HG03045 (cell line): ENCODE measurements at regions not wholly inside any gene's neighbourhood (a gene's known extent, or its start where the extent isn't known, plus 50 kb on each side); places are given as distances from the start of the nearest gene placed in this dataset.

ENCODE experiments used
- ATAC-seq: cut with Tn5 transposase; IDR thresholded peaks from one replicate; pipeline ENCODE4 v1.9.1; 2021; ENCODE audit warnings: mild to moderate bottlenecking, moderate library complexity; ENCODE audit not compliant: unreplicated experiment

DNA sequence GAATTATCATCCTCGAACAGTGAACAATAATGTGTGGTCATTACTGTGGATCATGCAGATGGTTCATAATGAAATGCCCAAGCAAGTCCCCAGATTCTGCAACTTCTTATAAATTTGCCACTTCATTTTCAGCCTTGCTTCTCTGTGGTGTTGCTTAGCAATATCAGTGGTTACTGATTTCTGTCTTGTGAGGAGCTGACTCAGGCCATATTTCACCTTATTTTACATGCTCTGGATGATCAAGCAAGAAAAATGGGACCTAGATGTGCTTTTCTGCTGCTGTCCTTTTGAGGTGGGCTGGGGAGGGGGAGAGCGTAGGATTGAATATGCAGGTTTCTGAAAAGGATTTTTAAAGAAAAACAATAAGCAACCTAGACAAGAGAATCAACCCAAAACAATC lies 188.3 kb downstream of the SLC24A2 start:
- no peak for ATAC-seq

GRCh38 chr9:19598722-19599121 lies 189.9 kb downstream of the ACER2 start:
- no peak for ATAC-seq

DNA sequence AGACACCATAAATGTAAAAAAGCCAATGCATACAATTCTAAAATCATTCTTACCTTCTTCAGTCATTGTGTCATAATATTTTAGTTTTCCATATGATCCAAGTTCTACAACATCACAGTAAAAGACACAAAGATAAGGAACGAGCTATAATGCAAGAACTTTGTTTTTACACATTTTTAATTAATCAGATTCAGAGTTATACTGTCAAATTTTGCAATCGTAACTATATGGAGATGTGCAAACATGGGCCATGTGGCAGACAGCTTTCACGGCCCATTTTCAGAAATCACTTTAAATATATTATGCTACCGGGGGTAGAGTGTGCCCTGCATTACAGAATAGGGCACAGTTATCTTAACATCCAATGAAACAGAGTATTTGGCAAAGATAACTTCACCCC lies 188.4 kb downstream of the ACER2 start:
- no peak for ATAC-seq

DNA sequence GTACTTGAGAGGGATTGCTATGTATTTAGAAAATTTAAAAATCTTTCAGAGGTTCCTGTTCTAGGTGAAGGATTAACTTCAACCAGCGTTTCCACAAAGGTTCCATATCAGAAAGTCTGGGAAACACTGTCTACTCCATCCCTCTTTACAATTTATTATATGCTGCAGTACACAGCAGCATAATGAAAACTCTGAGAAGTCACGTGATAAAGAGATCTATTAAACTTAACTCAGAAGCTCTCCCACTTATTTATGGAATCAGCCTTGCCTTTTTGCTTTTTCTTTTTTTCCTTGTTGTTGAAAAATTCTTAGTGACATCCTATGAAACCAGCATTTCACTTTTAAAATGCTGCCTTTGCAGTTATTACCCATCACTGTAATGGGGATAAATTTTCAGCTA lies 186.2 kb downstream of the ACER2 start:
- no peak for ATAC-seq

- ATAC-seq = no peak
Measured at GRCh38 chr9:19587678-19588077, 178.9 kb downstream of the ACER2 start.

DNA sequence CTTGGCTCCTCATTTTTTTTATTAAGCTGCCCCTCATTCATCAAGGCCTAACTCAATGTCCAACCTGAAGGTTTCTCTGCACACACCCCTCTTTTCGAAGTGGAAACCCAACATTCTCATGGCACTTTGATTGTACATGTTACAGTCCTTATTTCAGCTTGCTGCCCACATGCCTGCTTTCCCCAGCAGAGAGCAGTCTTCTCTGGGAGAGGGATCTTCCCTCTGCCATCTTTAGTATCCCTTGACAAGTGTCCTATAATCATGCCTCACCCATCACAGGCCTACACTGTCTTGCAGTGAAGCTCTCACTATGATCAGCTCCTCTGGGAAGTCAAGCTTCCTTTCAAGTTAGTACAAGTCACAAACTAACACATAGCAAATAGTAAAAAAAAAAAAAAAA lies 175.1 kb downstream of the ACER2 start:
- ATAC-seq = no peak

DNA sequence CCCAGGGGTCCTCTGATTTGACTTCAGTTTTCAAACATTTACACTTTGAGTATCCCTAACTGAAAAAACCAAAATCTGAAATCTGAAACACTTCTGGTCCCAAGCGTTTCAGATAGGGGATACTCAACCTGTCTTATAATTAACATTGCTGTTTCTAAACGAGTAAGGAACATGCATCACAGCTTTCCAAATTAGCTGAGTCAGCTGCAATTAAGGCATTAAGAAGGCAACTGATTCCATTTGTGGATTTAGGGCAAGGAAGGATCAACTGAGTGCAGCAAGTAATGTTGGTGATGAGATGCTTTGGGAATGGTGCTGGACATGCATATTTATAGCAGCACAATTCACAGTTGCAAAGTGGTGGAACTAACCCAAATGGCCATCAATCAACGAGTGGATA lies 168.6 kb downstream of the ACER2 start:
- no peak for ATAC-seq

DNA sequence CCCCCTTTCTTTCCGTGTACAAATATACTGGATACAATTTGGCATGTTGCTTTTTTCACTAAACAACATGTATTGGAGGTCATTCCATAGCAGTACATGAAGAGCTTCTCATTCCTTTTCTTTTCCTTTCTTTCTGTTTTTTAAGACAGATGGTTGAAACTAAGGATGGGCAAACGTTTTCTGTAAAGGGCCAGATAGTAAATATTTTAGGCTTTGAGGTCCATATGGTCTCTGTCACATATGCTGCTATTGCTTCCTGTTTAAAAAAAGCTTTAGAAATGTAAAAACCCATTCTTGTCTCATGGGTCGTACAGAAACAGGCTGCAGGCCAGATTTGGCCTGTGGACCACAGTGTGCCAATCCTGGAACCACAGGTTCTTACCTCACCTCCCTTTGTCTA lies 160.1 kb downstream of the ACER2 start:
- ATAC-seq = no peak

DNA sequence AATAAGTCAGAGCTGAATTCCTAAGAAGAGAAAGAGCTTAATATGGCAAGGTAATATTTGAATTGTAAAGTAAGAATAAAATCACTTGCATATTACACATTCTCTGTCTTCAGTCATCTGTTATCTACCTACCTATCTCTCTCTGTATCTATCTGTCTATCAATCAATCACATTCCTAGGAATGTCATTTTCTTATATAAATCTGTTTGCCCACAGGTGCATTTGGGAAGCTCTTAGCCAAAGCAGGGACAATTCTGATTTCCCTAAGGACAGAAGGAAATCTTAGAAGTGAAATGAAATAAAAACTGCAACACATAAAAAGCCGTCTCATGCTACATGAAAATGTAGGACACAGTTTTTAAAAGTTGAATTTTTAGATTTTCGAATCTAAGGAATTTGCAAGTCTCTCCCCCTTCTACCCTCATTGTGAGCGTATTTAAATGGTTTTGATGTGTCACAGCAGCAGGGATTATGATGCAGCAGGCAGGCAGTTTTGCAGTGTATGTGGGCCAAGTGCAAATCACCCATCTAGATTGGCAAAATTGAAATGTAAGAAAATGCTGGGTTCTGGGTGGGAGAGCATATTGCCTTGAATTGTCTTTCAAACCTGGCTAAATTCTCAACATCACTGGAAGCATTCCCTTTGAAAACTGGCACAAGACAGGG lies 155.7 kb downstream of the ACER2 start:
- ATAC-seq = no peak

- ATAC-seq = no peak
Measured at GRCh38 chr9:19555214-19555613, 146.4 kb downstream of the ACER2 start.

GRCh38 chr9:19554529-19554928 lies 145.7 kb downstream of the ACER2 start:
- ATAC-seq = no peak

DNA sequence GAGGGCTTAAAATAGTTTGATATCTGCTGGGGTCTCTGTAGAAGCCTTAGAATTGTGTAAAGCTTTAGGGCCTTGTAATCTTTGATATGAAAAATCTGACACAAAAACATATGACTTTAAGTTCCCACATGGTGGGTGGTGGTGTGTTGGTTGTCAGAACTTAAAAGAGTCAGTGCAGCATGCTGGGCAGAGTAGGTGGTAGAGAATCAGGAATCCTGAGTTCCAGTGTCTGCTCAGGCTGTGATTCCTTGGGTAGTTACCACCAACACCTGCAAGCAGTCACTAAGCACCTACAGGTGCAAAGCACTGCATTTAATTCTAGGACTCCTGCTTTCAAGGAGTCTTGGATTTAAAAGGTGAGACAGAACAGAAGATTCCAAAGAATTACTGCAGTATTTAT lies 144.6 kb downstream of the ACER2 start:
- no peak for ATAC-seq

DNA sequence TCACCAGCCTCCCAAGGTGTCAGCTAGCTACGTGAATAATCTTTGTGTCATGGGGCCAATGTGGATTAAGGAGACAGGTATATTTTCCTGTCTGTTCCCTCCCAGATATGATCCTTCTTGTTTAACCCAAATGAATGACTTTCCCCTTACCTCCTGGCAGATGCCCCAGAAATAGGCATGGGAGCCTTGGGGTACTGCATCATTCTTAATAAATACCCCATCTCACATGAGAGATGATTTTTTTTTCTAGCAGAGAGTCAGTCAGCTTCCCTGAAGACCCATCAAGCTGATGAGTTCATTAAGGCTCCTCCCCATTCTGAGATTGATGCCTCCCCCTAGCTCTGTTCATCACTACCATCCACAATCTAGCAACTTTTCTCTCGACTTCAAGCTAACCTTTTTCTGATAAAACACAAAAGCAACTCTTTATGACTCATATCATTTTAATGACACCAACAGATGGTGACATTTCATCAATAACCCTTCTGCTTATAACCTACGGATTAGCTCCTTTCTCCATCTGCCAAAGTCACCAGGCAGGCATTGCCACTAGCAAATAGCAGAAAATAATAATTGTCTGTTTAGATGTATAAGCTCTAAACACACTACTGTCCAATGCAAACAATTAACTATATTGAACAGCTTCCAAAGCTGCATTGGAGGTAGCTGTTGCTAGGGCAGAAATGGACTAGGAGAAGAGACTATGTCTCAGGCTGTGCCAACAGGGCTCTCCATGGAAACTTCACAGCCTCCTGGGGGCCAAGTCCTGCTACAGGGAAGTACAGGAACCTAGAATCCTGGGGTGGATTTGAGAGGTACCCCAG lies 143.7 kb downstream of the ACER2 start:
- no peak for ATAC-seq

GRCh38 chr9:19551124-19551929 lies 142.5 kb downstream of the ACER2 start:
- ATAC-seq = peak; percentile 63

DNA sequence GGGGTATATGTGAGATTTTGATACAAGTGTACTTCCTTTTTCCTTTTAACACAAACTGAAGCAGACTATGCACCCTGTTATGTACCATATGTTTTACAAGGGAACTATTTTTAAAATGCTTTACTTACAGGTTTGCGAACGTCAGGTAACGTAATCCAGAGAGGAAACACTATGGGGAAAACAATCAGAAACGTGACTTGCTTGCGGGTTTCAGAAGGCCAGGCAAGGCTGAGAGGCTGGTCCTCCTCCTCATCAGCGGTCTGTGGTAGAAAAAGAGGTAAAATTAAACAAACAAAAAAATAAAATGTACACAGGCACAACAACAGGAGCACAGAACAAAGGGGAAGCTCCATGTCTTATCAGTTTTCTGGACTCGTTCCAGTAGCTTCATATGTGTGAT lies 141.2 kb downstream of the ACER2 start:
- ATAC-seq = no peak

GRCh38 chr9:19533373-19533772 lies 124.6 kb downstream of the ACER2 start:
- no peak for ATAC-seq

GRCh38 chr9:19527663-19528062 lies 118.9 kb downstream of the ACER2 start:
- no peak for ATAC-seq

DNA sequence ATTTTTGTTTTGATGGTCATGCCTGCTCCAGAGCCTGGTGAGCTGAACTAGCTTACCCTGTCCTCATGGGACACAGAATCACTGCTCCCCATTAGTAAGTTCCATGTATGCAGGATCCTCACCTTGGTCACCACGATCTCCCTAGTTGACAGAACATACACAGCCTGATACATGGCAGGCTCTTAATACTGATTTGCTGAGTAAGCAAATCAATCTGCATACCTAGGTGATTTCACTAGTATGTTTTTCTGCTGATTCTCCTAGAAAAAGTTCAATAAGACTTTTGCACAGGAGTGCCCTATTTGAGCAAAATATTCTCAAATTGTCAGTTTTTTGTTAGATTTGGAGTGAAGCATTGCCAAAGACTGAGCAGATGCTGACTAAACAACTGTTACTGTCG lies 113.7 kb downstream of the ACER2 start:
- ATAC-seq = no peak

GRCh38 chr9:19521205-19521604 lies 112.4 kb downstream of the ACER2 start:
- no peak for ATAC-seq

- no peak for ATAC-seq
Measured at GRCh38 chr9:19517202-19517942, 108.6 kb downstream of the ACER2 start.

GRCh38 chr9:19516348-19516747 lies 107.5 kb downstream of the ACER2 start:
- ATAC-seq = no peak
